Calu3 (cell line): ENCODE measurements at regions not wholly inside any gene's neighbourhood (a gene's known extent, or its start where the extent isn't known, plus 50 kb on each side); places are given as distances from the start of the nearest gene placed in this dataset.

Experiments
- BruUV-seq: library from RNA; stranded (reverse); fragments of 400-500 nt; replicated peaks from 2 replicates; lab custom pipeline; 2021; lab: Mats Ljungman, UMichigan
- CTCF ChIA-PET: fragments of 300-600 bp; sonication (Branson Sonifier 250); formaldehyde crosslinking; loops from one replicate; lab custom pipeline; 2022; ENCODE audit warnings: antibody characterized with exemption; lab: Charles Lee
- DNase-seq: peaks from one replicate; pipeline ENCODE4 v3.0.0; 2022
- H3K27ac Mint-ChIP-seq: one replicate; pipeline ENCODE4 v1.8.0; 2022; ENCODE audit warnings: mixed read lengths; ENCODE audit not compliant: unreplicated experiment
- H3K27me3 Mint-ChIP-seq: one replicate; pipeline ENCODE4 v1.8.0; 2022; ENCODE audit warnings: mixed read lengths; ENCODE audit not compliant: unreplicated experiment
- H3K36me3 Mint-ChIP-seq: one replicate; pipeline ENCODE4 v1.8.0; 2022; ENCODE audit warnings: mild to moderate bottlenecking, moderate library complexity, mixed read lengths; ENCODE audit not compliant: insufficient read depth, unreplicated experiment
- H3K4me1 Mint-ChIP-seq: one replicate; pipeline ENCODE4 v1.8.0; 2022; ENCODE audit warnings: mild to moderate bottlenecking, low read depth, mixed read lengths; ENCODE audit not compliant: unreplicated experiment
- H3K4me3 Mint-ChIP-seq: one replicate; pipeline ENCODE4 v1.8.0; 2022; ENCODE audit warnings: mild to moderate bottlenecking, low read depth, moderate library complexity, mixed read lengths; ENCODE audit not compliant: unreplicated experiment
- H3K9me3 Mint-ChIP-seq: one replicate; pipeline ENCODE4 v1.8.0; 2022; ENCODE audit warnings: low read depth, mixed read lengths; ENCODE audit not compliant: unreplicated experiment
- intact Hi-C: fragments of 100-400 bp; cut with micrococcal nuclease; formaldehyde crosslinking; loops from one replicate; pipeline ENCODE4 v1.10.0; 2022; ENCODE audit not compliant: unreplicated experiment
- TF ChIP-seq, protein P1 (sequence below): fragments of 200-600 bp; IDR thresholded peaks from one replicate; pipeline ENCODE4 v1.8.0; 2022; ENCODE audit warnings: antibody characterized with exemption; ENCODE audit not compliant: unreplicated experiment

DNA sequence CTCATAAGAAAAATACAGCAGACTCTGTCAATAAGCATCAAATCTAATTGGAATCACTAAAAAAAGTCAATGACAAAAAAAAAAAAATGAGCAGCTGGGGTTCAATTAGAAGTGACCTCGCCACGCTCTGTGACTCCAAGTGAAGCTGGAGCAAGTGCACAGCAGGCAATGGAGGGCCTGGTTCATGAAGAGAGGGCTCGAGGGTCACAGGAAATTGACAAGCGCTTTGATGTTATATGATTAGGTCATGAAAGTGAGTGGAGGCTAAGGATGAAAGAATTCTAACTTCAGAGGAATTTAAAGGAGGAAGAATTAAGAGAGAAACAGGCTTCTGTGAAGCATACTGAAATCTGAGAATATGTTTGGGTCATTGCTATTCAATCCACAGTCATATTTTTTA, 85.4 kb upstream of the TMEM18 start:
- TF ChIP-seq, protein P1, sequence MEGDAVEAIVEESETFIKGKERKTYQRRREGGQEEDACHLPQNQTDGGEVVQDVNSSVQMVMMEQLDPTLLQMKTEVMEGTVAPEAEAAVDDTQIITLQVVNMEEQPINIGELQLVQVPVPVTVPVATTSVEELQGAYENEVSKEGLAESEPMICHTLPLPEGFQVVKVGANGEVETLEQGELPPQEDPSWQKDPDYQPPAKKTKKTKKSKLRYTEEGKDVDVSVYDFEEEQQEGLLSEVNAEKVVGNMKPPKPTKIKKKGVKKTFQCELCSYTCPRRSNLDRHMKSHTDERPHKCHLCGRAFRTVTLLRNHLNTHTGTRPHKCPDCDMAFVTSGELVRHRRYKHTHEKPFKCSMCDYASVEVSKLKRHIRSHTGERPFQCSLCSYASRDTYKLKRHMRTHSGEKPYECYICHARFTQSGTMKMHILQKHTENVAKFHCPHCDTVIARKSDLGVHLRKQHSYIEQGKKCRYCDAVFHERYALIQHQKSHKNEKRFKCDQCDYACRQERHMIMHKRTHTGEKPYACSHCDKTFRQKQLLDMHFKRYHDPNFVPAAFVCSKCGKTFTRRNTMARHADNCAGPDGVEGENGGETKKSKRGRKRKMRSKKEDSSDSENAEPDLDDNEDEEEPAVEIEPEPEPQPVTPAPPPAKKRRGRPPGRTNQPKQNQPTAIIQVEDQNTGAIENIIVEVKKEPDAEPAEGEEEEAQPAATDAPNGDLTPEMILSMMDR: no peak
- intact Hi-C loops: no loop called here
- H3K36me3 Mint-ChIP-seq: no peaks in the 10 kb centered on the region
- H3K4me3 Mint-ChIP-seq: no peak overlapping the region
- H3K9me3 Mint-ChIP-seq: peaks cover 11% of the 10 kb centered on the region
- CTCF ChIA-PET: no interaction called here
- no peak overlapping the region for H3K27ac Mint-ChIP-seq
- no peaks in the 10 kb centered on the region for H3K27me3 Mint-ChIP-seq
- H3K4me1 Mint-ChIP-seq: no peaks in the 10 kb centered on the region
- DNase-seq: no peak
- BruUV-seq: no TSS peak

DNA sequence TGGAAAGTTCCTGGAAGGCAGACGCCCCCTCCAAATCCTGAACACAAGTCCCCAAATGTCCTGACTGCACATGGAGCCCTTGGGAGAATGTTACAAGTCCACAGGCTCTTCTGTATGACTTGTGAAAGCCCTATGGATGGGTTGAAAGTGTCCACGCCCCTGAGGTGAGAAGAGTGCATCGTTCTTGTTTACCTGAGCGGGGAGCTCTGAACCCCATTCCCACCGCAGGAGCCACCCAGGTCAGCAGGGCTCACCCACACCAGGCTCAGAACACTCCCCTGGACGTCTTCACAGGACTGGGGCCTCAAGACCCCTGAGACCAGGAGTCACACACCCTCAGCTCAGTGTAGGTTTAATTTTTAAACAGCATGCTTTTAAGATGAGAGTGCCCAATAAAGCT, 84.2 kb upstream of the TMEM18 start:
- intact Hi-C loops: no loop called here
- Mint-ChIP-seq H3K27me3 (no peaks in the 10 kb centered on the region), H3K27ac (no peak overlapping the region), H3K9me3 (peaks cover 9% of the 10 kb centered on the region), H3K36me3 (no peaks in the 10 kb centered on the region), H3K4me1 (no peaks in the 10 kb centered on the region), H3K4me3 (no peak overlapping the region)
- no peak for DNase-seq
- CTCF ChIA-PET: no interaction called here
- TF ChIP-seq, protein P1: no peak
- BruUV-seq: no TSS peak

DNA sequence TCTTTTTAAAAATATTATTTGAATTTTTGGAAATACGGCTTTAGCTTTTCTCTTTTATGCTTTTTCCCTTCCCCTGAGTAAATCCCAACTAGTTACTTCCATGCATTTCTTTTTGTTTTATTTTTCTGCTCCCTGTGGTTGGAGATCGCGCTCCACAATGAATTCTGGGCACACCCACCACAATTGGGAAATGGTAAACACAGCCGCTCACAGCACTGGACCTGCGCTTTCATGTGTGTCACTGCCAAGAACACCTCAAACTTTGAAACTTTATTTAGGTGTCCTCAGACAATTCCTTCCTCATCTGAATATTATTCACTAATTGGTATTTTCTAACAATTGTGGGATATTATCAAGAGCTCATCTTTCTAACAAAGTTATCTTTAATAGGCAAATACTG, 82.8 kb upstream of the TMEM18 start:
- TF ChIP-seq, protein P1: no peak
- H3K4me3 Mint-ChIP-seq: no peak overlapping the region
- no peaks in the 10 kb centered on the region for H3K27me3 Mint-ChIP-seq

DNA sequence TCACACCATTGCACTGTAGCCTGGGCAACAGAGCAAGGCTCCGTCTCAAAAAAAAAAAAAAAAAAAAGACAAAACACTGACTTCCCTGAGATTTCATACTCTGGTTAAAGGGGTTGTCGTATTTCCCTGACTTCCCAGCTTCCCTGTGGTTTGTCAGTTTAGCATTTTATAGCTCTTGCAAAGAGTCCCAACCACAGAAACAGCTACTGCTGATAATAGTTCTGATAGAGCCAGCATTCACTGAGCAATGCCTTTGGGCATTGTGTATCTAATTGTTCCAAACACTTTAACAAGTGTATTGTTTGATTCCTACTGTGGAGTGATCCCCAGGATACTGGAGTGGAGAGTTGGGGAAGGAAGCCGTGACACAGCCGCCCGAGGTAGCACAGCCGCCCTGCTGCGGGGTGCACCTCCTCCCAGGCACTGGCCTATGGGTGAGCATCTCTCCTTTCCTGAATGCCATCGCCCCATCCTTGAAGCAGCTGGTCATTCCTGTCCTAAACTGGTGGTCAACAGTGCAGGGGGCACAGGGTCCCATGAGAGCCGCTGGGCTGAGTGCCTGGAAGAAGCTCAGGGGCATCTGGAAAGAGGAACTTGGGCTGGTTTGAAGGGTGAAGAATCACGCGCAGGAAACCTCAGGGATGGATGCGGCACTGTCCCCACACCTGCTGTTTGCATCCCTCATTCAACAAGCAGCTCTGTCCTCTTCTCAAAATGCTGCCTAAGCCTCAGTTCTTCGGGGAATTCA, 81.0 kb upstream of the TMEM18 start:
- H3K9me3 Mint-ChIP-seq: peaks cover 9% of the 10 kb centered on the region
- H3K27ac Mint-ChIP-seq: no peak overlapping the region
- intact Hi-C loops: no loop called here
- DNase-seq: no peak
- H3K27me3 Mint-ChIP-seq: no peaks in the 10 kb centered on the region
- TF ChIP-seq, protein P1: no peak
- BruUV-seq: no TSS peak
- no peaks in the 10 kb centered on the region for H3K4me1 Mint-ChIP-seq
- H3K4me3 Mint-ChIP-seq: no peak overlapping the region
- CTCF ChIA-PET: no interaction called here
- H3K36me3 Mint-ChIP-seq: no peaks in the 10 kb centered on the region

More for the DNA sequence above, 82.8 kb upstream of the TMEM18 start:
- Mint-ChIP-seq H3K36me3 (no peaks in the 10 kb centered on the region), H3K9me3 (peaks cover 11% of the 10 kb centered on the region), H3K4me1 (no peaks in the 10 kb centered on the region), H3K27ac (no peak overlapping the region)
- no TSS peak for BruUV-seq
- CTCF ChIA-PET: interaction anchor here (0.7 kb wide), 1 partner anchor 20 kb away, joined by 3 read pairs; no protein-coding TSS in a partner anchor
- no peak for DNase-seq
- intact Hi-C loops: no loop called here
